Osteocyte (in vitro differentiated cells): ENCODE measurements at regions not wholly inside any gene's neighbourhood (a gene's known extent, or its start where the extent isn't known, plus 50 kb on each side); places are given as distances from the start of the nearest gene placed in this dataset.
A peak's percentile ranks its signal among the peaks of the same experiment; 100 is the strongest.

Experiments used
- DNase-seq: peaks from one replicate; pipeline ENCODE4 v3.0.0; 2021; ENCODE audit warnings: mixed read lengths; ENCODE audit not compliant: unreplicated experiment; ENCODE audit errors: extremely low spot score
- H3K27ac Mint-ChIP-seq: one replicate; pipeline ENCODE4 v1.8.0; 2021; ENCODE audit warnings: mild to moderate bottlenecking, mixed read lengths; ENCODE audit not compliant: unreplicated experiment
- H3K27me3 Mint-ChIP-seq: one replicate; pipeline ENCODE4 v1.8.0; 2021; ENCODE audit warnings: mixed read lengths; ENCODE audit not compliant: unreplicated experiment
- H3K36me3 Mint-ChIP-seq: one replicate; pipeline ENCODE4 v1.8.0; 2021; ENCODE audit warnings: mixed read lengths; ENCODE audit not compliant: unreplicated experiment
- H3K4me1 Mint-ChIP-seq: one replicate; pipeline ENCODE4 v1.8.0; 2021; ENCODE audit warnings: mixed read lengths; ENCODE audit not compliant: unreplicated experiment
- H3K4me3 Mint-ChIP-seq: one replicate; pipeline ENCODE4 v1.8.0; 2021; ENCODE audit warnings: mild to moderate bottlenecking, moderate library complexity, mixed read lengths; ENCODE audit not compliant: unreplicated experiment
- H3K9me3 Mint-ChIP-seq: one replicate; pipeline ENCODE4 v1.8.0; 2021; ENCODE audit warnings: mixed read lengths; ENCODE audit not compliant: unreplicated experiment
- TF ChIP-seq, protein P1 (sequence below): fragments of 200-600 bp; sonication (generic); IDR thresholded peaks from 2 replicates; pipeline ENCODE4 v1.5.0; 2021; ENCODE audit warnings: antibody characterized with exemption, mild to moderate bottlenecking, moderate library complexity

- DNase-seq = peak; percentile 71
- TF ChIP-seq, protein P1, sequence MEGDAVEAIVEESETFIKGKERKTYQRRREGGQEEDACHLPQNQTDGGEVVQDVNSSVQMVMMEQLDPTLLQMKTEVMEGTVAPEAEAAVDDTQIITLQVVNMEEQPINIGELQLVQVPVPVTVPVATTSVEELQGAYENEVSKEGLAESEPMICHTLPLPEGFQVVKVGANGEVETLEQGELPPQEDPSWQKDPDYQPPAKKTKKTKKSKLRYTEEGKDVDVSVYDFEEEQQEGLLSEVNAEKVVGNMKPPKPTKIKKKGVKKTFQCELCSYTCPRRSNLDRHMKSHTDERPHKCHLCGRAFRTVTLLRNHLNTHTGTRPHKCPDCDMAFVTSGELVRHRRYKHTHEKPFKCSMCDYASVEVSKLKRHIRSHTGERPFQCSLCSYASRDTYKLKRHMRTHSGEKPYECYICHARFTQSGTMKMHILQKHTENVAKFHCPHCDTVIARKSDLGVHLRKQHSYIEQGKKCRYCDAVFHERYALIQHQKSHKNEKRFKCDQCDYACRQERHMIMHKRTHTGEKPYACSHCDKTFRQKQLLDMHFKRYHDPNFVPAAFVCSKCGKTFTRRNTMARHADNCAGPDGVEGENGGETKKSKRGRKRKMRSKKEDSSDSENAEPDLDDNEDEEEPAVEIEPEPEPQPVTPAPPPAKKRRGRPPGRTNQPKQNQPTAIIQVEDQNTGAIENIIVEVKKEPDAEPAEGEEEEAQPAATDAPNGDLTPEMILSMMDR = no peak
- H3K27me3 Mint-ChIP-seq = no peaks in the 10 kb centered on the region
- H3K4me1 Mint-ChIP-seq = no peaks in the 10 kb centered on the region
- H3K4me3 Mint-ChIP-seq = no peak overlapping the region
- no peaks in the 10 kb centered on the region for H3K9me3 Mint-ChIP-seq
- H3K36me3 Mint-ChIP-seq = no peaks in the 10 kb centered on the region
- no peak overlapping the region for H3K27ac Mint-ChIP-seq
Measured at GRCh38 chr2:129777762-129778583, 201.5 kb upstream of the RAB6C start.

DNA sequence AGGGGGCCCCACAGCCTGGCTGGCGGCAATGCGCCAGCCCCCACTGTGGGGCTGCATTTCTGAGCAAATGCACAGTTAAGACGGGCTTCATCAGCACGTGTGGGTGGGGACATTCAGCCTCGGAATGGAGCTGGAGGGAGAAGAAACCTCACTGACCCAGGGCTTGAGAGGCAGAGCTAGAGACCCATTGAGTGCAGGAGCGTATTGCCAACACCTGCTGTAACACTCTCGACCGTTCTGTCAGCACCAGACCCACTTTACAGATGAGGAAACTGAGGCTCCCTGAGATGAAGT, 200.9 kb upstream of the RAB6C start:
- no peak overlapping the region for H3K27ac Mint-ChIP-seq
- no peaks in the 10 kb centered on the region for H3K4me1 Mint-ChIP-seq
- no peaks in the 10 kb centered on the region for H3K36me3 Mint-ChIP-seq
- no peak overlapping the region for H3K4me3 Mint-ChIP-seq
- H3K27me3 Mint-ChIP-seq = no peaks in the 10 kb centered on the region
- DNase-seq = no peak
- TF ChIP-seq, protein P1 = no peak
- no peaks in the 10 kb centered on the region for H3K9me3 Mint-ChIP-seq

DNA sequence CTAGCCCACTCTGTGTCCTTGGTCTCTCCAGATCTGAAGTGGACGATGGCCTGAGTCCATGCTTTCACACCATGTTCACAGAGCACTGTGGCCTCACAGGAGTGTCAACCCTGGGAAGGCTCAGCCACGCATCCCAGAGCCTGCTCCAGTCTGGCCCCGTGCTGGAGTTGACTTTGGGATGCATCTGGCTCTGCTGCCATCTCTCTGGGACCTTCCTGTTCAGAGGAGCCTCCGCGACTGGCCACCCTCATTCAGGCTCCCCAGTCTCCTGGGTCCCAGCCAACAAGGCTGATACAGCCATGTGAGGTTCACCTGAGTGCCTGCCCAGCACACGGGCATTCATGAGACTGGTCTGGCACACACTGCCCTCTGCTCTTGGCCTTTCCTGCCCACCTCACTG, 199.7 kb upstream of the RAB6C start:
- no peaks in the 10 kb centered on the region for H3K27me3 Mint-ChIP-seq
- no peak overlapping the region for H3K27ac Mint-ChIP-seq
- no peak for DNase-seq
- H3K36me3 Mint-ChIP-seq = no peaks in the 10 kb centered on the region
- H3K4me3 Mint-ChIP-seq = no peak overlapping the region
- no peaks in the 10 kb centered on the region for H3K9me3 Mint-ChIP-seq
- TF ChIP-seq, protein P1 = no peak
- no peaks in the 10 kb centered on the region for H3K4me1 Mint-ChIP-seq

- H3K27me3 Mint-ChIP-seq = no peaks in the 10 kb centered on the region
- TF ChIP-seq, protein P1 = no peak
- peak; percentile 82 for DNase-seq
- H3K4me3 Mint-ChIP-seq = no peak overlapping the region
- no peaks in the 10 kb centered on the region for H3K9me3 Mint-ChIP-seq
- no peaks in the 10 kb centered on the region for H3K4me1 Mint-ChIP-seq
- H3K27ac Mint-ChIP-seq = no peak overlapping the region
- no peaks in the 10 kb centered on the region for H3K36me3 Mint-ChIP-seq
Measured at GRCh38 chr2:129780316-129781270, 198.9 kb upstream of the RAB6C start.
